CD14-positive monocyte (primary cell): ENCODE measurements at regions not wholly inside any gene's neighbourhood (a gene's known extent, or its start where the extent isn't known, plus 50 kb on each side); places are given as distances from the start of the nearest gene placed in this dataset.

Experiments used
- DNase-seq, 3 donors: peaks; one replicate each; pipeline ENCODE4 v3.0.0-alpha.2; 2011 to 2022
- H2AFZ ChIP-seq: 2 replicates; pipeline ENCODE4 v1.6.0; 2012; ENCODE audit warnings: mild to moderate bottlenecking, low read depth, low read length, inconsistent platforms; ENCODE audit not compliant: insufficient read depth, poor library complexity, severe bottlenecking
- H3K27ac ChIP-seq, 2 donors: 1 replicate in 1 of 2; 2 replicates in 1 of 2; pipeline ENCODE4 v1.5.1; 2012 to 2013; ENCODE audit warnings: low read length in 2 of 2, control low read depth in 1 of 2, inconsistent platforms in 1 of 2, low read depth in 1 of 2, mild to moderate bottlenecking in 1 of 2
- H3K27me3 ChIP-seq, 2 donors: one replicate each; pipeline versions ENCODE4 v1.6.0 to v1.6.1; 2011 to 2013; ENCODE audit warnings: low read length in 2 of 2; ENCODE audit not compliant: control insufficient read depth in 2 of 2, insufficient read depth in 2 of 2
- H3K36me3 ChIP-seq, 2 donors: replicated peaks in 1 of 2; 1 replicate in 1 of 2; 2 replicates in 1 of 2; pipeline versions ENCODE4 v1.5.1 to v1.6.1; 2012 to 2013; ENCODE audit warnings: low read length in 2 of 2, control low read depth in 1 of 2, inconsistent platforms in 1 of 2, mild to moderate bottlenecking in 1 of 2; ENCODE audit not compliant: insufficient read depth in 2 of 2, control insufficient read depth in 1 of 2
- H3K4me1 ChIP-seq, 2 donors: 1 replicate in 1 of 2; 2 replicates in 1 of 2; pipeline versions ENCODE4 v1.5.1 to v1.6.1; 2012 to 2013; ENCODE audit warnings: low read length in 2 of 2, control low read depth in 1 of 2, inconsistent platforms in 1 of 2, mild to moderate bottlenecking in 1 of 2, moderate library complexity in 1 of 2; ENCODE audit not compliant: insufficient read depth in 2 of 2, control insufficient read depth in 1 of 2
- H3K4me2 ChIP-seq: replicated peaks from 2 replicates; pipeline ENCODE3; 2012; ENCODE audit warnings: low read length, moderate library complexity, mild to moderate bottlenecking; ENCODE audit not compliant: poor library complexity, severe bottlenecking; ENCODE audit errors: extremely low read depth
- H3K4me3 ChIP-seq, 3 experiments: fragments of 200-600 bp in 1 of 3; sonication (generic) in 1 of 3; replicated peaks in 1 of 3; 1 replicate in 2 of 3; 2 replicates in 1 of 3; pipeline ENCODE4 v1.5.1; 2011 to 2013; ENCODE audit warnings: low read length in 3 of 3, mild to moderate bottlenecking in 3 of 3, control low read depth in 2 of 3, low read depth in 2 of 3, inconsistent platforms in 1 of 3, moderate library complexity in 1 of 3
- H3K79me2 ChIP-seq: 2 replicates; pipeline ENCODE4 v1.6.0; 2012; ENCODE audit warnings: mild to moderate bottlenecking, control low read depth, inconsistent platforms, low read length, moderate library complexity; ENCODE audit not compliant: insufficient read depth
- H3K9ac ChIP-seq: 2 replicates; pipeline ENCODE4 v1.6.0; 2017; ENCODE audit warnings: low read length, mild to moderate bottlenecking; ENCODE audit not compliant: insufficient read depth, poor library complexity, severe bottlenecking
- H3K9me3 ChIP-seq, 2 donors: replicated peaks in 1 of 2; 1 replicate in 1 of 2; 2 replicates in 1 of 2; pipeline versions ENCODE4 v1.5.1 to v1.6.1; 2012 to 2013; ENCODE audit warnings: low read length in 2 of 2, control low read depth in 1 of 2; ENCODE audit not compliant: control insufficient read depth in 1 of 2, insufficient read depth in 1 of 2
- H4K20me1 ChIP-seq: 2 replicates; pipeline ENCODE4 v1.6.0; 2012; ENCODE audit warnings: mild to moderate bottlenecking, low read length, control low read depth, moderate library complexity; ENCODE audit not compliant: insufficient read depth
- H3K27ac Mint-ChIP-seq, 7 donors: one replicate each; pipeline ENCODE4 v1.8.0; 2020; ENCODE audit warnings: mild to moderate bottlenecking in 7 of 7, mixed read lengths in 7 of 7, moderate library complexity in 6 of 7, inconsistent platforms in 2 of 7
- H3K27me3 Mint-ChIP-seq, 3 donors: one replicate each; pipeline ENCODE4 v1.8.0; 2021 to 2022; ENCODE audit warnings: low read depth in 3 of 3, mild to moderate bottlenecking in 3 of 3, mixed read lengths in 3 of 3, moderate library complexity in 3 of 3, inconsistent platforms in 1 of 3
- H3K36me3 Mint-ChIP-seq, 2 donors: one replicate each; pipeline ENCODE4 v1.8.0; 2020; ENCODE audit warnings: mixed read lengths in 2 of 2, inconsistent platforms in 1 of 2, mild to moderate bottlenecking in 1 of 2
- H3K4me1 Mint-ChIP-seq: one replicate; pipeline ENCODE4 v1.8.0; 2020; ENCODE audit warnings: mild to moderate bottlenecking, mixed read lengths
- H3K4me3 Mint-ChIP-seq, 2 donors: one replicate each; pipeline ENCODE4 v1.8.0; 2020; ENCODE audit warnings: mild to moderate bottlenecking in 2 of 2, mixed read lengths in 2 of 2, moderate library complexity in 1 of 2
- H3K9me3 Mint-ChIP-seq, 7 donors: one replicate each; pipeline ENCODE4 v1.8.0; 2020 to 2022; ENCODE audit warnings: mixed read lengths in 7 of 7, mild to moderate bottlenecking in 6 of 7, moderate library complexity in 6 of 7, inconsistent platforms in 2 of 7
- CTCF ChIP-seq: fragments of 200-600 bp; IDR thresholded peaks from one replicate; pipeline ENCODE4 v1.8.0; 2022; ENCODE audit warnings: antibody characterized with exemption, mild to moderate bottlenecking
- whole genome bisulfite sequencing: methylation state at CpG from one replicate; pipeline ENCODE4 v1.1.5; 2013; ENCODE audit warnings: missing lambda C conversion rate; ENCODE audit not compliant: insufficient coverage; 5-methylcytosine and 5-hydroxymethylcytosine counted together
- intact Hi-C, 2 donors: fragments of 100-400 bp; cut with micrococcal nuclease; formaldehyde crosslinking; loops; one replicate each; pipeline versions ENCODE4 v1.15.0 to v1.15.1; 2023

GRCh38 chr2:236342951-236343350 is 78.7 kb upstream of the ASB18 start:
- no peak overlapping the region for H3K9ac ChIP-seq
- no peaks in the 10 kb centered on the region for H3K27me3 ChIP-seq
- H2AFZ ChIP-seq, result no peak overlapping the region
- WGBS, result 92% methylated on average over 12 of the region's 12 CpGs
- H3K4me3 Mint-ChIP-seq, result no peak overlapping the region
- intact Hi-C loops, result no loop called here
- no peaks in the 10 kb centered on the region for H3K4me1 Mint-ChIP-seq
- H3K4me2 ChIP-seq, result no peak overlapping the region
- no peaks in the 10 kb centered on the region for H3K4me1 ChIP-seq
- H3K9me3 Mint-ChIP-seq, result peaks cover 0 to 1% (median 0%) of the 10 kb centered on the region in 7 donors
- no peaks in the 10 kb centered on the region for H4K20me1 ChIP-seq
- H3K9me3 ChIP-seq, result no peaks in the 10 kb centered on the region
- H3K36me3 ChIP-seq, result no peaks in the 10 kb centered on the region
- no peaks in the 10 kb centered on the region for H3K36me3 Mint-ChIP-seq
- no peak overlapping the region for H3K27ac ChIP-seq
- peaks cover 3 to 11% (median 6%) of the 10 kb centered on the region in 3 donors for H3K27me3 Mint-ChIP-seq
- no peak overlapping the region for H3K27ac Mint-ChIP-seq
- TF ChIP-seq CTCF, result no peak
- no peak for DNase-seq
- no peak overlapping the region for H3K4me3 ChIP-seq
- no peaks in the 10 kb centered on the region for H3K79me2 ChIP-seq

- Histone ChIP-seq H3K4me2 (no peak overlapping the region), H3K9me3 (no peaks in the 10 kb centered on the region), H3K9ac (no peak overlapping the region), H3K4me3 (no peak overlapping the region), H3K79me2 (no peaks in the 10 kb centered on the region), H4K20me1 (no peaks in the 10 kb centered on the region), H3K27ac (no peak overlapping the region), H3K27me3 (no peaks in the 10 kb centered on the region), H2AFZ (no peak overlapping the region), H3K4me1 (no peaks in the 10 kb centered on the region), H3K36me3 (no peaks in the 10 kb centered on the region)
- whole genome bisulfite sequencing, result 64% methylated on average over 2 of the region's 10 CpGs
- H3K4me1 Mint-ChIP-seq, result no peaks in the 10 kb centered on the region
- H3K4me3 Mint-ChIP-seq, result no peak overlapping the region
- H3K27ac Mint-ChIP-seq, result no peak overlapping the region
- intact Hi-C loops, result no loop called here
- no peaks in the 10 kb centered on the region for H3K36me3 Mint-ChIP-seq
- H3K9me3 Mint-ChIP-seq, result peaks cover 0 to 1% (median 0%) of the 10 kb centered on the region in 7 donors
- peak; percentile 25 to 48 (median 45) for DNase-seq
- peak; percentile 77 for TF ChIP-seq CTCF
- H3K27me3 Mint-ChIP-seq, result peaks cover 3 to 13% (median 6%) of the 10 kb centered on the region in 3 donors
These were observed 79.4 kb upstream of the ASB18 start for GRCh38 chr2:236343400-236344161.
